MCF 10A (cell line): ENCODE measurements at regions not wholly inside any gene's neighbourhood (a gene's known extent, or its start where the extent isn't known, plus 50 kb on each side); places are given as distances from the start of the nearest gene placed in this dataset.

ENCODE experiments used
- BruUV-seq: library from RNA; stranded (reverse); fragments of 400-500 nt; replicated peaks from 2 replicates; lab custom pipeline; 2021; lab: Mats Ljungman, UMichigan
- CTCF ChIA-PET: fragments of 300-600 bp; sonication (Branson Sonifier 250); formaldehyde crosslinking; extraction: SDS; loops from one replicate; lab custom pipeline; 2021; ENCODE audit warnings: antibody characterized with exemption, inconsistent platforms; lab: Yijun Ruan, JAX
- POLR2A ChIA-PET: fragments of 300-600, 350-650 bp; sonication (Branson Sonifier 250); formaldehyde crosslinking; extraction: SDS; loops from one replicate; lab custom pipeline; 2020; ENCODE audit warnings: antibody characterized with exemption, inconsistent platforms; lab: Yijun Ruan, JAX
- DNase-seq: peaks from one replicate; pipeline ENCODE4 v3.0.0-alpha.2; 2018; ENCODE audit not compliant: unreplicated experiment
- H3K27ac Mint-ChIP-seq: one replicate; pipeline ENCODE4 v1.8.0; 2022; ENCODE audit warnings: mild to moderate bottlenecking, low read depth, mixed read lengths; ENCODE audit not compliant: unreplicated experiment
- H3K27me3 Mint-ChIP-seq: one replicate; pipeline ENCODE4 v1.8.0; 2022; ENCODE audit warnings: mixed read lengths; ENCODE audit not compliant: insufficient read depth, unreplicated experiment
- H3K36me3 Mint-ChIP-seq: one replicate; pipeline ENCODE4 v1.8.0; 2022; ENCODE audit warnings: mild to moderate bottlenecking, moderate library complexity, mixed read lengths; ENCODE audit not compliant: insufficient read depth, unreplicated experiment
- H3K4me1 Mint-ChIP-seq: one replicate; pipeline ENCODE4 v1.8.0; 2022; ENCODE audit warnings: mixed read lengths; ENCODE audit not compliant: insufficient read depth, unreplicated experiment
- H3K4me3 Mint-ChIP-seq: one replicate; pipeline ENCODE4 v1.8.0; 2022; ENCODE audit warnings: mild to moderate bottlenecking, moderate library complexity, mixed read lengths; ENCODE audit not compliant: unreplicated experiment
- H3K9me3 Mint-ChIP-seq: one replicate; pipeline ENCODE4 v1.8.0; 2022; ENCODE audit warnings: mixed read lengths; ENCODE audit not compliant: unreplicated experiment
- CTCF ChIP-seq: fragments of 200-600 bp; IDR thresholded peaks from one replicate; pipeline ENCODE4 v1.8.0; 2022; ENCODE audit warnings: antibody characterized with exemption, mild to moderate bottlenecking; ENCODE audit not compliant: unreplicated experiment
- intact Hi-C: fragments of 100-400 bp; cut with micrococcal nuclease; formaldehyde crosslinking; loops from 2 replicates; pipeline ENCODE4 v1.14.1; 2022

GRCh38 chr3:110031975-110032374, 694.6 kb upstream of the DPPA4 start:
- no peak for TF ChIP-seq CTCF
- CTCF ChIA-PET, result no interaction called here
- Mint-ChIP-seq H3K4me3 (no peak overlapping the region), H3K4me1 (peaks cover 9% of the 10 kb centered on the region), H3K27ac (no peak overlapping the region), H3K9me3 (no peaks in the 10 kb centered on the region), H3K36me3 (no peaks in the 10 kb centered on the region), H3K27me3 (no peaks in the 10 kb centered on the region)
- intact Hi-C loops, result no loop called here
- POLR2A ChIA-PET, result no interaction called here
- DNase-seq, result no peak
- no TSS peak for BruUV-seq

- POLR2A ChIA-PET, result no interaction called here
- BruUV-seq, result no TSS peak
- TF ChIP-seq CTCF, result no peak
- H3K9me3 Mint-ChIP-seq, result no peaks in the 10 kb centered on the region
- no peaks in the 10 kb centered on the region for H3K36me3 Mint-ChIP-seq
- no peaks in the 10 kb centered on the region for H3K27me3 Mint-ChIP-seq
- CTCF ChIA-PET, result interaction anchor here (0.5 to 0.7 kb wide), 3 partner anchors 19 to 1985 kb away, joined by 3 to 6 read pairs (median 4); no protein-coding TSS in a partner anchor
- H3K27ac Mint-ChIP-seq, result no peak overlapping the region
- no peak overlapping the region for H3K4me3 Mint-ChIP-seq
- intact Hi-C loops, result no loop called here
- DNase-seq, result no peak
- H3K4me1 Mint-ChIP-seq, result no peaks in the 10 kb centered on the region
Observed at GRCh38 chr3:110059431-110059830, 722.1 kb upstream of the DPPA4 start.

- Mint-ChIP-seq H3K9me3 (no peaks in the 10 kb centered on the region), H3K27me3 (no peaks in the 10 kb centered on the region), H3K4me1 (no peaks in the 10 kb centered on the region), H3K36me3 (no peaks in the 10 kb centered on the region), H3K27ac (no peak overlapping the region), H3K4me3 (no peak overlapping the region)
- CTCF ChIA-PET, result interaction anchor here (0.6 kb wide), 1 partner anchor 9 kb away, joined by 3 read pairs; no protein-coding TSS in a partner anchor
- POLR2A ChIA-PET, result no interaction called here
- no peak for TF ChIP-seq CTCF
- intact Hi-C loops, result no loop called here
- no TSS peak for BruUV-seq
- DNase-seq, result no peak
Observed at GRCh38 chr3:110062716-110063115, 725.4 kb upstream of the DPPA4 start.

GRCh38 chr3:110063178-110063577, 725.8 kb upstream of the DPPA4 start:
- POLR2A ChIA-PET, result no interaction called here
- no peak for DNase-seq
- no peaks in the 10 kb centered on the region for H3K27me3 Mint-ChIP-seq
- H3K27ac Mint-ChIP-seq, result no peak overlapping the region
- H3K4me3 Mint-ChIP-seq, result no peak overlapping the region
- intact Hi-C loops, result no loop called here
- no peaks in the 10 kb centered on the region for H3K4me1 Mint-ChIP-seq
- BruUV-seq, result no TSS peak
- CTCF ChIA-PET, result interaction anchor here (0.6 kb wide), 1 partner anchor 10 kb away, joined by 3 read pairs; no protein-coding TSS in a partner anchor
- H3K9me3 Mint-ChIP-seq, result no peaks in the 10 kb centered on the region
- H3K36me3 Mint-ChIP-seq, result no peaks in the 10 kb centered on the region
- no peak for TF ChIP-seq CTCF
